HG03460 (cell line): ENCODE measurements at regions not wholly inside any gene's neighbourhood (a gene's known extent, or its start where the extent isn't known, plus 50 kb on each side); places are given as distances from the start of the nearest gene placed in this dataset.
"Not testable (repeated sequence)": the region's sequence is repeated elsewhere in the genome, so short reads cannot be mapped to it uniquely, and the experiment has no call there.

Experiments used
- ATAC-seq: cut with Tn5 transposase; IDR thresholded peaks from one replicate; pipeline ENCODE4 v1.9.1; 2021; ENCODE audit not compliant: unreplicated experiment

DNA sequence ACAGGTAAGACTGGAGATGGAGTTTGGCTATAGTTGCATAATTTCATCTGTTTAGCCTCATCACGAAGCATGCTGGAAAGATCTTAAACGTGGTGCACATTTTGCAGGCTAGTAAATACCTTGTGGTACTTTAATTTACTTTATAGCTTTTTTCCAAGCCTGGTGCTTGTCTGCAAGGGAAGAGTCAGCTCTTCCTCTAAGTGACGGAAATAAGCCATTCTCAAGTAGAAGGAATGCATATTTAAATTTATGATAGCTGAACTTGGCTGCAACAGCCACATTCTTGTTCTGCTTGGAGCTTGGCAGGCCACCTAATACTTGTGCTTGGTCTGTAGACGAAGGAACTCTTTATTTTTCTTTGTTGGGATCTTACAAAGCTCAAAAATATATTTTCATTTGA lies 188.0 kb upstream of the PIK3R1 start:
- ATAC-seq = no peak

DNA sequence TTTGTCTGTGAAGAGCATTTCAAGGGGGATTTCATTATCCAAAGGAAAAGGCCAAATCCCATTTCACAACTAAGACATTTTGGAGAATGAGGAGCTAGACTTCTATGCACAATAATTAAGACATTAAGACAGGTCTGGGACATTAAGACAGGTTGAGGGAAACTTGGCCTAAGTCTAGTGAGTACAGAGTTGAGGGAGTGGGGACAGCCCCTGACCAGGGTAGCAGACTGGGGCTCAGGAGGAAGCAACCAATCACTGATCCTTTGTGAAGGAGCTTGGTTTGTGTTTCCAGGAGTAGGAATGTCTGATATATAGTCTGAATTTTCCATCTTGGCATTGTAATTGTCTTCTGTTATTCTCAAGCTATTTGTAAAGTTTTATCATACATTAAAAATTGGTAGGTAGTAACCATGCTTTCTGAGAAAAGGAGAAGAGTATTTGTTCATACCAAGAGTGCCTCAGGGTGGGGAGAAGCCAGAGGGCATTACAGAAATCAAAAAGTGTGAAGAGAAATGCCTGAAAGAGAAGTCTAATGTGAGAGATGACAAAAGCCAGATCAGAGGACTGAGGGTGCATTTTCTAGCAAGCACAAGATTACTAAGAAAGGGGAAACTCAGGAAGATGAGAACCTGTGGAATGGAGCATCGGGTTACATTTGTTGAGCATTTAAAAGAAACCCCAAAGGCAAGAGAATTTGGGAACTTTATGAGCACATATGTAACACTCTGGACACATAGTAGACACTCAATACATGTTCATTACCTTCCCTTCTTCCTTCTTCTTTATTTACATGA lies 189.3 kb upstream of the PIK3R1 start:
- ATAC-seq = no peak

DNA sequence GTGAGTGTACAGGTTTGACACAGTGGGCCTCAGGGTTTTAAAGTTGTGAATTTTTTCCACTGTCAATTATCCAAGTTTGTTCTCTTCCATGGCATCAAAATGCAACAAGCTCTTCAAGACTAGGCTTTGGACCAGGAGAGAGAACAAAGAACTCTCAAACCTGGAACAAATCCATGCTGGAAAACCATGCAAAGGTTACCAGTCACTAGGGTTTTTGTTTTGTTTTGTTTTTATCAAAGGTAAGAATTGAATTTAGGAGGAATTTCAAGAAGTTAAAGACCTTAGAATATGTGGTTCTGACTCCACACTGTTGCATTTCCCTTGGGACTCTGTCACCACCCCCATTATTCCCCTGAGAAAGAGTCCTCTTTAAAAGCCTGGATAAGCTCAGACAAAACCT lies 191.1 kb upstream of the PIK3R1 start:
- no peak for ATAC-seq

GRCh38 chr5:68021916-68022315 lies 193.6 kb upstream of the PIK3R1 start:
- no peak for ATAC-seq

DNA sequence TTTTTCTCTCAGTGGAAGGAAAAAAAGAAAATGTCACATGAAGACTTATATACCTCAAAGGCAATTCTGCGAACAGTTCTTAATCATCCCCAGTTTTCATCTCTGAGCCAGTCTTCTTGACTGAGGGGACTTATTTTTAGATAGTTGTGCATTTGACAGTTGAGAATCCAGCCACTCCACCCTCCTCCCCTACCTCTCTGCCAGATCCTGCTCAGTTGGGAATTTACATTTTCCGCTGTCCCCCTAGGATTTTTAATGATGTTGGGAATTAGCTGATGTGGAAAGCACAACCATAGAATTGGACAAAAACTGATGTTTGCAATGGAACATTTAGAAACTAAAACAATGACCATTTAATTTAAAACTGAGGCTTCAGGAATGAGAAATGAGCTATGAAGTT lies 194.3 kb upstream of the PIK3R1 start:
- ATAC-seq = no peak

GRCh38 chr5:68020461-68020969 lies 195.0 kb upstream of the PIK3R1 start:
- ATAC-seq = not testable (repeated sequence)

- ATAC-seq = no peak
Observed at GRCh38 chr5:68015381-68016302, 199.9 kb upstream of the PIK3R1 start.

GRCh38 chr5:68012831-68013230 lies 202.7 kb upstream of the PIK3R1 start:
- no peak for ATAC-seq

- ATAC-seq = no peak
Observed at GRCh38 chr5:68012429-68012828, 203.1 kb upstream of the PIK3R1 start.

- no peak for ATAC-seq
Observed at GRCh38 chr5:68011801-68012200, 203.8 kb upstream of the PIK3R1 start.

GRCh38 chr5:68011259-68011760 lies 204.2 kb upstream of the PIK3R1 start:
- ATAC-seq = no peak

- no peak for ATAC-seq
Observed at GRCh38 chr5:68010740-68011139, 204.8 kb upstream of the PIK3R1 start.

- ATAC-seq = no peak
Observed at GRCh38 chr5:68007451-68007850, 208.1 kb upstream of the PIK3R1 start.

GRCh38 chr5:68002836-68003235 lies 212.7 kb upstream of the PIK3R1 start:
- ATAC-seq = no peak

DNA sequence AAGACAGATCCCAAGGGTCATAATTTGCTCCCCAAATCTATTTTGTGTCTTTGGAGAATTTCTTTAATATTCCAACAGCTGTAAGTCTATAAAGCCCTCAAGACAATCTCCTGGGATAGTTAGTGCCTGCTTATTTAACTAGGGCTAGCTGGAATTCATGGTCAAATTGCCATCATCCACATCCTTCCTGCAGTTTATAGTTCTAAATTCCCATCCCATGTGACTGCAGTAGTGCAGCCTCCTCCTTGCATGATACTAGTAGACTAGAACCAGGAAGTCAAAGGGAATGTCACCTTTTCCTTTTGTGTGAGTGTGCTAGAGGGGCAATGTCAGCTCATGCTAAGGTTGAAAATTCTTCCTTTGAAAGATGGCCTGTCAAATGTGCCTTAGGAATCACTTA lies 214.8 kb upstream of the PIK3R1 start:
- no peak for ATAC-seq

GRCh38 chr5:67999391-67999790 lies 216.2 kb upstream of the PIK3R1 start:
- no peak for ATAC-seq

DNA sequence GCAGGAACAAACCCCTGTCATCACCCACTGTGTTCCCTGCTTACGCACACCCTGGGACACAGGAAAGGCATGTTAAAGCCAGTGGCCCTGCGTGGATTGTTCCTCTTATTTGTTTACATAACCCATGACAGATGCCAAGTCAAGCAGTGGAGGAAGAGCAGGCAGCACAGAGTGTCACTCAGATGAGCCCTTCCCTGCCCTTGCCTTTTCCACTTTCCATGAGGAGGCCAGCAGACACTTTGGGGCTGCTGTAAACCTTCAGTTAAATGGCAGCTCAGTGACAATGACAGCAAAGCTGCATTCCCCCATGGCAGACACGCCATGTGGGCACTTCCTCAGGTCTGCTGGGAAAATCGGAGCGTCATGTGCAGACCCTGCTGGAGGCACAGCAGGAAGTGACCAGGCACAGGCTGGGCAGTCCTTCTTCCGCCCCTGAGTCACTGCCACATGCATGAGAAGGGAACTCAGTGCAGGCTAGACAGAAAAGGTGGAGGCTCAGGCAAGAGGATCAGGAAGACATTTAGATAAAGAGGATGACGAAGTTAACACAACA lies 216.8 kb upstream of the PIK3R1 start:
- no peak for ATAC-seq

GRCh38 chr5:67997892-67998457 lies 217.6 kb upstream of the PIK3R1 start:
- no peak for ATAC-seq

DNA sequence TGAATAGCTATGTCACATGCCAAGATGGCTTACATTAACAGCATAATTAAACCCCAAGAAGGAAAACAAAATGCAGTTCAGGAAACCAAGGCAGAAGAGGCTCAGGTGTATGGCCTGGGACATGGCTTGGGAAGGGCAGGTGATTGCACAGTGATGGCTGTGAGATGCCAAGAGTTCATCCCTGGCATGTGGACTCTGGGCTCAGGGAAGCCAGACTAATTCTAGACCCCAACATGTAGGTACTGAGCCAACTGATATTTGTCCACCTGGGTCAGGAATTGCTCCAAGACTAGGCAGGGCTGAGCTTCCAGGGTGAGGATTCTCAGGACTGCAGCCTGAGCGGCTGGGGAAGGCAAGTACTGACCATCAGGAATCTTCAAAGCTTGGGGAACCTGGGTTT lies 218.4 kb upstream of the PIK3R1 start:
- no peak for ATAC-seq

GRCh38 chr5:67996596-67996995 lies 219.0 kb upstream of the PIK3R1 start:
- ATAC-seq = no peak

GRCh38 chr5:67992923-67993322 lies 222.6 kb upstream of the PIK3R1 start:
- ATAC-seq = no peak
